Lower leg skin (tissue), 3 donors: ENCODE measurements at regions not wholly inside any gene's neighbourhood (a gene's known extent, or its start where the extent isn't known, plus 50 kb on each side); places are given as distances from the start of the nearest gene placed in this dataset.

Source experiments
- POLR2A ChIP-seq, 2 donors: fragments of 450-650 bp; IDR thresholded peaks; one replicate each; pipeline ENCODE4 v1.6.1; 2016 to 2017; ENCODE audit warnings: antibody characterized with exemption in 2 of 2, mild to moderate bottlenecking in 1 of 2, moderate library complexity in 1 of 2
- TF ChIP-seq, protein P1 (sequence below), 3 donors: fragments of 450-650 bp; IDR thresholded peaks; one replicate each; pipeline ENCODE4 v1.5.1; 2016; ENCODE audit warnings: antibody characterized with exemption in 3 of 3, mild to moderate bottlenecking in 3 of 3, moderate library complexity in 2 of 3

DNA sequence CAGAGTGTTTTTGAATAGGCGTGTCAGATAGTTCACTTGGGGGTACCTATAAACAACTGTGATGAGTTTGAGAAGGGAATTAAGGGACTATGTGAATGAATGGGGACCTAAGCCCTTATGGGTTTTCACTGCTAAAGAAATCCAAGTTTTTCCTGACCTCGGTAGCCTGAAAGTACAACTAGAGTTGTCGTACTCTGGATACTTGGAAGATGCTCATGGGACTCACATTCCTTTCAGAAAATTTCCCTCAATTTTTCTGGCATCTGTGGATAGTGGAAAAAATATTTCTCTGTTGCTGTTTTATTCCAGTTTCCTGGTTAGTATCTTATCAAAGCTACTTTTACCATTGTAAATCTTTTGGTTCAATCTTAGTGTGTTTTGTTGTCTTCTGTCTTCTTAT lies 1112.3 kb upstream of the SEMA6A start:
- TF ChIP-seq, protein P1, sequence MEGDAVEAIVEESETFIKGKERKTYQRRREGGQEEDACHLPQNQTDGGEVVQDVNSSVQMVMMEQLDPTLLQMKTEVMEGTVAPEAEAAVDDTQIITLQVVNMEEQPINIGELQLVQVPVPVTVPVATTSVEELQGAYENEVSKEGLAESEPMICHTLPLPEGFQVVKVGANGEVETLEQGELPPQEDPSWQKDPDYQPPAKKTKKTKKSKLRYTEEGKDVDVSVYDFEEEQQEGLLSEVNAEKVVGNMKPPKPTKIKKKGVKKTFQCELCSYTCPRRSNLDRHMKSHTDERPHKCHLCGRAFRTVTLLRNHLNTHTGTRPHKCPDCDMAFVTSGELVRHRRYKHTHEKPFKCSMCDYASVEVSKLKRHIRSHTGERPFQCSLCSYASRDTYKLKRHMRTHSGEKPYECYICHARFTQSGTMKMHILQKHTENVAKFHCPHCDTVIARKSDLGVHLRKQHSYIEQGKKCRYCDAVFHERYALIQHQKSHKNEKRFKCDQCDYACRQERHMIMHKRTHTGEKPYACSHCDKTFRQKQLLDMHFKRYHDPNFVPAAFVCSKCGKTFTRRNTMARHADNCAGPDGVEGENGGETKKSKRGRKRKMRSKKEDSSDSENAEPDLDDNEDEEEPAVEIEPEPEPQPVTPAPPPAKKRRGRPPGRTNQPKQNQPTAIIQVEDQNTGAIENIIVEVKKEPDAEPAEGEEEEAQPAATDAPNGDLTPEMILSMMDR (IDR thresholded peaks at IDR 0.05) = no peak
- TF ChIP-seq POLR2A (IDR thresholded peaks at IDR 0.05) = no peak
